Lung (tissue), 11 donors: ENCODE measurements at regions not wholly inside any gene's neighbourhood (a gene's known extent, or its start where the extent isn't known, plus 50 kb on each side); places are given as distances from the start of the nearest gene placed in this dataset.

Experiments
- ATAC-seq: fragments of 200-7000 bp; cut with Tn5 transposase; one replicate; pipeline ENCODE4 v1.9.1; 2020; ENCODE audit warnings: moderate number of reproducible peaks; ENCODE audit not compliant: insufficient read depth, low FRiP score
- DNase-seq, 3 donors: peaks; one replicate each; pipeline ENCODE4 v3.0.0-alpha.2; 2013 to 2017
- H3K27ac ChIP-seq, 2 donors: one replicate each; pipeline ENCODE4 v1.5.1; 2013; ENCODE audit warnings: mild to moderate bottlenecking in 2 of 2, moderate library complexity in 2 of 2, control low read depth in 1 of 2, inconsistent platforms in 1 of 2, low read depth in 1 of 2, low read length in 1 of 2
- H3K27me3 ChIP-seq, 3 donors: one replicate each; pipeline ENCODE4 v1.5.1; 2013; ENCODE audit warnings: low read length in 2 of 3; ENCODE audit not compliant: control insufficient read depth in 3 of 3, insufficient read depth in 3 of 3
- H3K36me3 ChIP-seq, 4 donors: one replicate each; pipeline ENCODE4 v1.5.1; 2013; ENCODE audit warnings: low read length in 4 of 4, mild to moderate bottlenecking in 1 of 4, moderate library complexity in 1 of 4; ENCODE audit not compliant: control insufficient read depth in 4 of 4, insufficient read depth in 4 of 4
- H3K4me1 ChIP-seq, 5 donors: one replicate each; pipeline ENCODE4 v1.5.1; 2013; ENCODE audit warnings: low read length in 5 of 5, mild to moderate bottlenecking in 2 of 5, moderate library complexity in 1 of 5; ENCODE audit not compliant: control insufficient read depth in 5 of 5, insufficient read depth in 5 of 5
- H3K4me3 ChIP-seq: one replicate; pipeline ENCODE4 v1.5.1; 2013; ENCODE audit warnings: mild to moderate bottlenecking, control low read depth, moderate library complexity
- H3K9ac ChIP-seq, 2 donors: one replicate each; pipeline ENCODE4 v1.5.1; 2013; ENCODE audit warnings: low read length in 2 of 2, control low read depth in 1 of 2; ENCODE audit not compliant: insufficient read depth in 1 of 2
- H3K9me3 ChIP-seq, 4 donors: one replicate each; pipeline ENCODE4 v1.5.1; 2013; ENCODE audit warnings: low read length in 3 of 4, mild to moderate bottlenecking in 1 of 4, moderate library complexity in 1 of 4; ENCODE audit not compliant: control insufficient read depth in 4 of 4, insufficient read depth in 3 of 4
- CTCF ChIP-seq: IDR thresholded peaks from 2 replicates; pipeline ENCODE4 v1.5.1; 2012; ENCODE audit warnings: mild to moderate bottlenecking; ENCODE audit errors: control extremely low read depth, extremely low read depth
- WGBS, 2 donors: extraction: QIAGEN DNeasy Blood & Tissue Kit; methylation state at CpG; one replicate each; pipeline ENCODE4 v1.1.7; 2013; 5-methylcytosine and 5-hydroxymethylcytosine counted together
- donor health status: control.
- donor health status: control.
- donor health status: Bipolar disorder and iron deficiency.
- donor health status: healthy.
- donor health status: DM: yes; HTN: yes; CAD: no.

- H3K4me3 ChIP-seq, result no peak overlapping the region
- H3K4me1 ChIP-seq, result peaks cover 0 to 7% (median 0%) of the 10 kb centered on the region in 5 donors
- no peak for DNase-seq
- no peak overlapping the region for H3K27ac ChIP-seq
- no peaks in the 10 kb centered on the region for H3K9me3 ChIP-seq
- WGBS, 2 donors, result 89 to 90% methylated on average over 4 of the region's 4 CpGs
- H3K27me3 ChIP-seq, result no peaks in the 10 kb centered on the region
- no peak for TF ChIP-seq CTCF
- ATAC-seq, result no peak
- H3K9ac ChIP-seq, result no peak overlapping the region
- no peaks in the 10 kb centered on the region for H3K36me3 ChIP-seq
Measured at GRCh38 chr7:46751471-46751870, 830.4 kb upstream of the IGFBP3 start.

GRCh38 chr7:46750321-46750865 lies 829.3 kb upstream of the IGFBP3 start:
- no peak for TF ChIP-seq CTCF
- no peak overlapping the region for H3K27ac ChIP-seq
- 85 to 87% methylated on average over 4 of the region's 4 CpGs for WGBS, 2 donors
- H3K27me3 ChIP-seq, result no peaks in the 10 kb centered on the region
- peaks cover 0 to 7% (median 0%) of the 10 kb centered on the region in 5 donors for H3K4me1 ChIP-seq
- DNase-seq (no peak), ATAC-seq (no peak)
- H3K9ac ChIP-seq, result no peak overlapping the region
- peaks cover 0 to 2% (median 0%) of the 10 kb centered on the region in 4 donors for H3K9me3 ChIP-seq
- no peak overlapping the region for H3K4me3 ChIP-seq
- no peaks in the 10 kb centered on the region for H3K36me3 ChIP-seq

GRCh38 chr7:46747869-46748576 lies 827.0 kb upstream of the IGFBP3 start:
- H3K36me3 ChIP-seq, result no peaks in the 10 kb centered on the region
- DNase-seq (no peak), ATAC-seq (no peak)
- H3K4me1 ChIP-seq, result peaks cover 0 to 4% (median 0%) of the 10 kb centered on the region in 5 donors
- H3K9ac ChIP-seq, result no peak overlapping the region
- peaks cover 0 to 2% (median 0%) of the 10 kb centered on the region in 4 donors for H3K9me3 ChIP-seq
- H3K27me3 ChIP-seq, result no peaks in the 10 kb centered on the region
- TF ChIP-seq CTCF, result no peak
- WGBS, 2 donors, result 92 to 93% methylated on average over 6 of the region's 6 CpGs
- H3K27ac ChIP-seq, result no peak overlapping the region
- H3K4me3 ChIP-seq, result no peak overlapping the region
